Kidney (tissue), 13 donors: ENCODE measurements at regions not wholly inside any gene's neighbourhood (a gene's known extent, or its start where the extent isn't known, plus 50 kb on each side); places are given as distances from the start of the nearest gene placed in this dataset.

ENCODE experiments used
- DNase-seq, 5 donors: peaks; one replicate each; pipeline ENCODE4 v3.0.0-alpha.2; 2013 to 2020
- FAIRE-seq: peaks from 2 replicates; lab custom pipeline; 2012; peaks lifted over from hg19 to GRCh38; lab: Jason Lieb, UNC
- H3K27ac ChIP-seq, 2 donors: one replicate each; pipeline ENCODE4 v1.7.0; 2013; ENCODE audit warnings: low read depth in 2 of 2, low read length in 2 of 2, inconsistent platforms in 1 of 2
- H3K27me3 ChIP-seq: one replicate; pipeline ENCODE4 v1.7.1; 2013; ENCODE audit warnings: low read length, inconsistent platforms; ENCODE audit not compliant: control insufficient read depth, insufficient read depth
- H3K36me3 ChIP-seq, 3 donors: one replicate each; pipeline versions ENCODE4 v1.7.0 to v1.7.1; 2013; ENCODE audit warnings: low read length in 3 of 3, control low read depth in 1 of 3, inconsistent platforms in 1 of 3; ENCODE audit not compliant: insufficient read depth in 3 of 3, control insufficient read depth in 2 of 3
- H3K4me1 ChIP-seq, 3 donors: one replicate each; pipeline versions ENCODE4 v1.7.0 to v1.7.1; 2013; ENCODE audit warnings: low read length in 3 of 3, inconsistent platforms in 1 of 3, low read depth in 1 of 3; ENCODE audit not compliant: control insufficient read depth in 2 of 3, insufficient read depth in 2 of 3
- H3K4me3 ChIP-seq, 3 donors: one replicate each; pipeline versions ENCODE4 v1.7.0 to v1.8.1; 2013; ENCODE audit warnings: low read length in 3 of 3, control low read depth in 1 of 3, inconsistent platforms in 1 of 3
- H3K9ac ChIP-seq, 3 donors: one replicate each; pipeline versions ENCODE4 v1.7.0 to v1.7.1; 2013; ENCODE audit warnings: low read length in 3 of 3, control low read depth in 1 of 3, inconsistent platforms in 1 of 3
- H3K9me3 ChIP-seq, 3 donors: one replicate each; pipeline versions ENCODE4 v1.7.0 to v1.7.1; 2013; ENCODE audit warnings: low read length in 3 of 3, control low read depth in 1 of 3, inconsistent platforms in 1 of 3; ENCODE audit not compliant: control insufficient read depth in 2 of 3, insufficient read depth in 1 of 3
- CTCF ChIP-seq: IDR thresholded peaks from 3 replicates; pipeline ENCODE4 v1.5.1; 2012; ENCODE audit warnings: mild to moderate bottlenecking, moderate library complexity, borderline replicate concordance; ENCODE audit not compliant: insufficient read depth; ENCODE audit errors: extremely low read depth
- intact Hi-C: fragments of 100-400 bp; cut with DNase I; formaldehyde crosslinking; loops from one replicate; pipeline ENCODE4 v1.11.1; 2022
- donor health status: control.
- donor health status: control.
- donor health status: control.
- donor health status: control.
- donor health status: control.
- donor health status: DM: yes; HTN: yes; CAD: no.
- donor health status: Normal renal cell carcinoma (clear cell type).

GRCh38 chr13:99105160-99105559 is 95.5 kb upstream of the UBAC2 start:
- TF ChIP-seq CTCF: no peak
- no peak for FAIRE-seq
- Histone ChIP-seq H3K9me3 (no peaks in the 10 kb centered on the region), H3K27ac (no peak overlapping the region), H3K9ac (no peak overlapping the region), H3K4me1 (no peaks in the 10 kb centered on the region), H3K4me3 (no peak overlapping the region), H3K36me3 (no peaks in the 10 kb centered on the region), H3K27me3 (no peaks in the 10 kb centered on the region)
- DNase-seq: no peak
- intact Hi-C loops: no loop called here

GRCh38 chr13:99113351-99113750 is 87.3 kb upstream of the UBAC2 start:
- H3K9me3 ChIP-seq: peaks cover 0 to 1% (median 0%) of the 10 kb centered on the region in 3 donors
- TF ChIP-seq CTCF: no peak
- H3K27me3 ChIP-seq: no peaks in the 10 kb centered on the region
- no peak overlapping the region for H3K9ac ChIP-seq
- intact Hi-C loops: no loop called here
- no peak overlapping the region for H3K4me3 ChIP-seq
- H3K36me3 ChIP-seq: no peaks in the 10 kb centered on the region
- no peak overlapping the region for H3K27ac ChIP-seq
- H3K4me1 ChIP-seq: no peaks in the 10 kb centered on the region
- FAIRE-seq (no peak), DNase-seq (no peak)

- Histone ChIP-seq H3K4me3 (no peak overlapping the region), H3K36me3 (no peaks in the 10 kb centered on the region), H3K27ac (no peak overlapping the region), H3K4me1 (no peaks in the 10 kb centered on the region), H3K27me3 (no peaks in the 10 kb centered on the region), H3K9me3 (no peaks in the 10 kb centered on the region), H3K9ac (no peak overlapping the region)
- no peak for TF ChIP-seq CTCF
- no peak for FAIRE-seq
- intact Hi-C loops: no loop called here
- DNase-seq: no peak
Observed at GRCh38 chr13:99118179-99118578, 82.5 kb upstream of the UBAC2 start.

GRCh38 chr13:99119656-99120055 is 81.0 kb upstream of the UBAC2 start:
- FAIRE-seq: no peak
- TF ChIP-seq CTCF: no peak
- Histone ChIP-seq H3K9ac (no peak overlapping the region), H3K4me1 (no peaks in the 10 kb centered on the region), H3K36me3 (no peaks in the 10 kb centered on the region), H3K27me3 (no peaks in the 10 kb centered on the region), H3K9me3 (no peaks in the 10 kb centered on the region), H3K4me3 (no peak overlapping the region), H3K27ac (no peak overlapping the region)
- intact Hi-C loops: no loop called here
- no peak for DNase-seq
